GM19455 (cell line): ENCODE measurements at regions not wholly inside any gene's neighbourhood (a gene's known extent, or its start where the extent isn't known, plus 50 kb on each side); places are given as distances from the start of the nearest gene placed in this dataset.

Experiments used
- ATAC-seq: cut with Tn5 transposase; IDR thresholded peaks from one replicate; pipeline ENCODE4 v1.9.1; 2021; ENCODE audit not compliant: unreplicated experiment

DNA sequence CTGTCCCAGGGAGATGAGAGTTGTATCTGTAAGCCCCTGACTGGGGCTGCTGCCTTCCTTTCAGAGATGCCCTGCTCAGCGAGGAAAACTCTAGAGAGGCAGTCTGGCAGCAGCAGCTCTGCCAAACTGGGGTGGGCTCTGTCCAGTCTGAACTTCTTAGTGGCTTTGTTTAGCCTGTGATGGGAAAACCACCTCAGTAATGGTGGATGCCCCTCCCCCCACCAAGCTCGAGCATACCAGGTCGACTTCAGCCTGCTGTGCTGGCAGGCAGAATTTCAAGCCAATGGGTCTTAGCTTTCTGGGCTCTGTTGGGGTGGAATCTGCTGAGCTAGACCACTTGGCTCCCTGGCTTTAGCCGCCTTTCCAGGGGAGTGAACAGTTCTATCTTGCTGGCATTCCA lies 218.3 kb downstream of the TUSC7 start:
- no peak for ATAC-seq

DNA sequence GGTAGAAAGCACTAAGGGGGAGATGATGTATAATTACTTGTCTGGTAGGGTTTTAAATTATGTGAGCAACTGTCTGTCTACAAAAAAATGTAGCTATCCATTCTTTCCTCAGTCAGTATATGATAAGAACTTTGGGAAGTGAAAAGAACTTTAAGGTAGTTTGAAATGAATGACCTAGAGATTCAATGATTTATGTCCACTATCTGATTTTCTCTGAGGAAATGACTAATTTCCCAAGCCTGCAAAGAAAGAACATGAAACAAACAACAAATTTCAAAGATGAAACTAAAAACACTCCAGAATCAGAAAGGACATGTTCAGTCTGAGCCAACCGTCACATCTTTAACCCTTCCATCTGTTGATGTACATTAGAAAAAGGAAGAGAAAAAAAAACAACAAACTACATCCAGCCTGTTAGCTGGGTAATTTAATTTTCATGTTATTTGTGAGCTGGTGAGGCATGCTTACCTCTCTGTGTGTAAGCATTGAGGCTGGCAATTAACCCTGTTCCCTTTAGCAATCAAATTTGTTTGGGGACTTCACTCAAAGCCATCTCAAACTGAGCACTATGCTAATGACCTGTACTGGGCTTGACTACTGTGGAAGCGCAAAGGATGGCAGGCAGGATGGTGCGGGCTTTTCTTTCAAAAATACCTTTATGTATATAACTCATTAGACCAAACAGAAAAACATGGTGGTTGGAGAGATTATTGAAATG lies 220.1 kb downstream of the TUSC7 start:
- ATAC-seq = no peak

DNA sequence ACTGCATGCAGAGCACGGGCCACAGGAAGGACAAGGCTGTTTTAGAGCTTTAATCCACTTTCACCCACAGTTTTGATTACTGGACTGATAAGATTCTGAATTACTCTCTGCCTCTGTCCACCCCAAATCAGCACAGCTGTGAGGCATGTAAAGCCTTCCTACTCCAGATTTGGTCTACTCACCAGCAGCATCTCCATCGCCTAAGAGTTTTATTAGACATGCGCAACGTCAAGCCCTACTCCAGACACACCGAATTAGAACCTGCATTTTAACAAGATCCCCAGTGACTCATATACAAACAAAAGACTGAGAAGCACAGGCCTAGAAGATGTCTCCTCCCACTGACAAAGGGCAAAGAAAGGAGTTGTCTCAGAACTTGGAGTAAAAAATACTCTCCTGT lies 221.2 kb downstream of the TUSC7 start:
- ATAC-seq = no peak

DNA sequence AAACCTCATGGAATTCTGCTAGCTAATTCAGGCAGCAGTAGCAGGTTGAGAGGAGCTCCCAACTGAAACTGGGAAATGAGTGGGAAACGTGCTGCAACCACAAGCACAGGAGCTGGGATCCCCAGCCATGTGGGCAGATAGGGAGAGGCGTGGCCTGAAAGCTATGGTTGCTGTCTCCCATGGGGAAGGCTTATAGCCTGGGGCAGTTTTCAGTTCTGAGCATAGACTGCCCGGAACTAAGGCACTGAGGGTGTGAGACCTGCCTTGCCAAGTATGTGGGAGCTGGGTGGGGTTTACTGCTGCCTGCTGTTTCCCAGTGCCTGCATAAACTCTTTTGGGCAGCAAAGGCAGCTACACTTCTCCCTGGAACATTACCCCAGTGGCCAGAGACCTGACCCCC lies 229.5 kb downstream of the TUSC7 start:
- ATAC-seq = no peak

DNA sequence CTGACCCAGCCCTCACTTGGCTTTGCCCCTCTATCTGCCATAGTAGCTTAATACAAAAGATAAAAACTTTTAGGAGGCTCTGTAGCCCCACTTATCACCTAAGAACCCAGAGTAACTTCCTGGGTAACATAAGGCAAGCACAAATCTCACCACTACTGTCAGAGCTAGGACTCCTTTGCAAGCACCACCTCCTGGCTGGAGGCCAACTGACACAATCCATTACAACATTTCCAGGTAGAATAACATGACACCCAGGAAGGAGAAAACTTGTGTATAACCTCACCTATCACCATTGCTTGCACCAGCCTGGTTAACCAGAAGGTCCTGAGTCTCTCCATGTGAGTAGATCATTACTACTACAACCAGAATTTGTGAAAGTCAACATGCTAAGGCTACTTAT lies 230.0 kb downstream of the TUSC7 start:
- ATAC-seq = no peak

DNA sequence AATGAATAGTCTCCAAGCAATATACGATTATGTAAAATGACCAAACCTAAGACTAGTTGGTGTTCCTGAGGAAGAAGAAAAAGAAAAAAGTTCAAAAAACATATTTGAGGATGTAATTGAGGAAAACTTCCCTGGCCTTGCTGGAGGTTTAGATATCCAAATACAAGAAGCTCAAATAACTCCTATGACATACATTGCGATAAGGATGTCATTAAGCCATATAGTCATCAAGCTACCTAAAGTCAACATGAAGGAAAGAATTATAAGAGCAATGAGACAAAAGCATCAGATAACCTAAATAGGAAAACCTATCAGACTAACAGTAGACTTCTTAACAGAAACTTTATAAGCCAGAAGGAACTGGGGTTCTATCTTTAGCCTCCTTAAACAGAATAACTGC lies 231.1 kb downstream of the TUSC7 start:
- no peak for ATAC-seq

DNA sequence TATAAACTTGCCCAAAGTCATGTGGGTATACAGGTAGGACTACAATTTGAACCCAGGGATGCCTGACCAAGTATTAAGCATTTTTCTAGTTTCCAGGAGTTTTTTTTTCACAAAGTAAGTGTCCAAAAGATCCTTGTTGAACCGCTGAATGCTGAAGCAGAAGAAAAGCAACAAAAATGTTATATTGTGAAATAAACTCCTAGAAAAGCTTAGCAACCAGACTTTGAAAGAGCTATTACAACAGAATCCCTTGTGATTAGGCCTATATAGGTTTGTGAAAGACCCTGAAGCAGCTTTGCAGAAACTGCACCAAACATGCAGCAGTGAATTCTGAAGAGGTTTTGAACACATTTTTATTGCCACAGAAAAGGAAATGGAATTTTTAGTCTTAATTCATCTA lies 236.8 kb downstream of the TUSC7 start:
- ATAC-seq = no peak

DNA sequence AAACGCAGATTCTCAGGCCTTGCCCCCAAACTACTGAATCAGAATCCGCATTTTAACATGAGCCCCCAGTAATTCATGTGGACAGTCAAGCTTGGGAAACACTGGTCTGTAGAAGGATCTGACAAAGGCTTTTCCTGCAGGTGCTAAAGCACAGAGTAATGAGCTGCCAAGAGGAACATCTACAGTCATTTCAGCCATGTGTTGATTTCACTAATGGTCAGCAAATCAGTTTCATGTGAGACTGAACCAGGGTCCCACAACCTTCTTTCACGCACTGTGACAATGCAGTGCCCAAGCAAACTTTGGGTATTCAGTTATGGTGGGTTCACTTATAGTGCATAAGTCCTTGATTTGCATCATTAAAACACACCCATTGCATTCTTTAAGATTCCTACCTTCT lies 237.6 kb downstream of the TUSC7 start:
- no peak for ATAC-seq

DNA sequence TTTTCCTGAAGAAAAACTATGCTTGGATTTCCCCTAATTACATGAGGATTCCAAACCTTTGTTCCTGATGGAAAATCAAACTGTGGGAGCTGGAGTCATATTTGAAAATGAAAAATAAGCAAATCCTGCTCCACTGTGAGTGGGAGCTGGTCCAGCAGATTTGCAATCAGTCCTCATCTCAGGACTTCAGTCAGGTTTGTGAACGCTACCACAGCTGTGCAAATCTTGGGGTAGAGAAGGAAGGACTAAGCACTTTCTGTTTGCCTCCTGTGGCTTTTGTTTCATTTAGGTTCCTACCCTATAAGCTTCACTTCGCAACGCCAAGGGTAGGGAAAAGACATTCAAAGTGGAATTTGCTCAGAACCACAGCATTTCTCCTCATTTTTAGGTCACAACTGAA lies 238.2 kb downstream of the TUSC7 start:
- ATAC-seq = no peak

DNA sequence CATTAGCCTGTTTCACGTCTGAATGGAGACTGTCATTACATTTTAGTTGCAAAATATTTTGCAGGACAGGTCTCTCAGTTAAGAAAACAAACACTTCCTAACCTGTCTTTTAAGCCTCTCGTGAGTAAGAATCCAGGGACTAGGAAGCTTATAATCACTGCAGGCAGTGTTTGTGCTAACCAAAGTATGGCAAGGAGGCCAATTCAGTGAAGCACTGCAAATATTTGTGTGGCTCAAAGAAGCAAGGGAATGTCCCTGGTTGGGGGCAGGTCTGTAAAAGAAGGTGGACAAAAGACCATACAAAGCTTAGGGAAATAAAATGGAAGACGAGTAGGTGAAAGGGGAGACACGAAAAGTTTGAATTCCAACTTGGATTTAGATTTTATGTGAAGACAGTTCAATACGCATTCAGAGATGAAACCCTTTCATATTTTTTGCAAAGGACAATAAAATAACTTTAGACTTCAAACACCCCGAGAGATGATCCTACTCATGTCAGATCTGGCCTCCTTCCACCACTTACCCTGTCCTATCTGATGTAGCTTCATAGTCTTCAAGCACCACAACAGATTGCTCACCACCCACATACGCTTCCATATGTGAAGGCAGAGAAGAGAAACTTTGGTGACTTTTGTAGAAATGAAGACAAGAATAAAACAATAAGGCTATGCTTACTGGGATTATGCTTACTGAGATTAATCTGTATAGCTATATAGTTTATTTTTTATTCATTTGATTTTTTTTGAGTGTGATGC lies 240.9 kb downstream of the TUSC7 start:
- ATAC-seq = no peak

DNA sequence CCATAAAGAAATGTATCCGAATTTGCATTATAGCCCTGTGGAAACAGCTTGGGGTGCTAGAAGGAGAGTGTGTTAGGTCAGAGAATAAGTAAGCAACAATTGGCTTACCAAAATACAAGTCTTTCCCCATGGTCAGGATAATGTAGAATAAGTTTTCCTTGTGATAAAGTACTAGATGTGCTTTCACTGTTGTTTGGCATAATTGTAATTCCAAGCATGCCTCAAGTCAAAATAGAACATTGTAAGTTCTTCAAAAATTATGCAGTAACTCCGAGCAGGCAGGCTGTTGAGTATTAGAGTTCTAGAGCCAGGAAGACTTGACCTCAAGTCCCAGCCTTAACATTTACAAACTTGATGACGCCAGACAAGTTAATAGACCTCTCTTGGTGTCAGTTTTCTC lies 242.0 kb downstream of the TUSC7 start:
- no peak for ATAC-seq

DNA sequence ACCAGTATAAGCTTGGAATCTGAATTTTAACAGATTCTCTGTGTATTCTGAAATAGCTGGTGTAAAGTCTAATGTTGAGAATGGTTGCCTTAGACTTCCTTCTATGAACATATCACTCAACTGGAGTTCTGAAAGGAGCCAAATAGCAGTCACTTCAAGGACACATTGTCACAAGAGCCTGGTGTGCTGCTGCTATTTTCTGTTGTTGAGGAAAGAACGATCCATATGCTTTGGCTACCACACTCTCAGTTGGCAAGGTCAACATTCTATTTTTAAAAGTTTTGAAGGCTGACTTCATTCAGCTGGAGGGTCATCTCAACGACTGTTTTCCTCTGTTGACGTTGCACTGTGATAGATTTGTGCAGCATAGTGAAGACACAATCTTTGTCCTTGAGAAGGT lies 248.7 kb downstream of the TUSC7 start:
- ATAC-seq = no peak

DNA sequence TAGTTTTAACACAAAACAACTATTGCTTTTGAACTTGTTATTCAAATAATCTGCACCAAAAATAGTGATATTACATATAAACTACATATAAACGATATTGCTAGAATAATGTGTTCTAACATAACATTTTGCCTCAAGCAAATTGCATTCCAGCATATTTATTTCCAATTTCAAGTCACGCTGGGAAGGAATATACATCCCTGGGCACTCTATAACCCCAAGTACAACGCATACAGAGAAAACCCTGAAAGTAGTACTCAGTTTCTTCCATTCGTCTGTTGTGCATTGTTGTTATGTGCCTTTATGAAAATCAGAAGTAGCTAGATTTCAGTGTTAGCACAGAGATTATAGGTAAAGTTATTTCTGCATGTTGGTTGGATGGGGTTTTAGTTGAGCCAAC lies 251.5 kb downstream of the TUSC7 start:
- ATAC-seq = no peak

DNA sequence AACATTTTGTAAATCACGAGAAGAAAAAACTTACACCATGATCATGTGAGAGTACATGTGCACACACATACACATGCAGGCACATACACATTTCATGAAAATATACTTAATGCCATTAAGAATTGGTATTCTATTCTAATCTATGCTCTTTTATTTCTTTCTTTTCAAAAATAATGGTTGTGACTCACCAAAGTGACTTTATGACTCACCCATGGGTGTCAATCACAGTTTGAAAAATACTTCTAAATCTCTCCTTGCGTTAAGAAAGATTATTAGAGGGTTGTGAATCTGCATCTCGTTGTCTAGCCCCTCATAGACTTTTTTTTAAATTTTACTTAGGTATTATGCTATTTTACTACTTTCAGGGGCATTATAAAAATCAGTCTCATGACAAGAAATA lies 254.2 kb downstream of the TUSC7 start:
- no peak for ATAC-seq

DNA sequence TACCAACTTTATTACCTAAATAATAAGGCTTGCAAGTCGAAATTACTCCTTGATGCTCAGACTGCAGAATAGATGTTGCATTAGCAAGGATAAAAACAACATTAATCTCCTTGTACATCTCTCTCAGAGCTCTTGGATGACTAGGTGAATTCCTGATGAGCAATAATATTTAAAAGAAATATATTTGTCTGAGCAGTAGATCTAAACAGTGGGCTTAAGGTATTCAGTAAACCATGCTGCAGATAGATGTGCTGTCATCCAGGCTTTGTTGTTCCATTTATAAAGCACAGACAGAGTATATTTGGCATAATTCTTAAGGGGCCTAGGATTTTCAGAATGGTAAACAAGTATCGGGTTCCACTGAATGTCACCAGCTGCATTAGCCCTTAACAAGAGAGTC lies 257.1 kb downstream of the TUSC7 start:
- no peak for ATAC-seq

DNA sequence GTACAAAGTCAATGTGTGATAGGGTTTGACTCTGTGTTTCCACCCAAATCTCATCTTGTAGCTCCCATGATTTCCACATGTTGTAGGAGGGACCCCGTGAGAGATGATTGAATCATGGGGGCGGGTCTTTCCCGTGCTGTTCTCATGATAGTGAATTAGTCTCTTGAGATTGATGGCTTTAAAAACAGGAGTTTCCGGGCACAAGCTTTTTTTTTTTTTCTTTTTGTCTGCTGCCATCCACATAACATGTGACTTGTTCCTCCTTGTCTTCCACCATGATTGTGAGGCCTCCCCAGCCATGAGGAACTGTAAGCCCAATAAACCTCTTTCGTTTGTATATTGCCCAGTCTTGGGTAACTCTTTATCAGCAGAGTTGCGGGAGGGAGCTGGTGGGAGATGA lies 259.6 kb downstream of the TUSC7 start:
- ATAC-seq = no peak

DNA sequence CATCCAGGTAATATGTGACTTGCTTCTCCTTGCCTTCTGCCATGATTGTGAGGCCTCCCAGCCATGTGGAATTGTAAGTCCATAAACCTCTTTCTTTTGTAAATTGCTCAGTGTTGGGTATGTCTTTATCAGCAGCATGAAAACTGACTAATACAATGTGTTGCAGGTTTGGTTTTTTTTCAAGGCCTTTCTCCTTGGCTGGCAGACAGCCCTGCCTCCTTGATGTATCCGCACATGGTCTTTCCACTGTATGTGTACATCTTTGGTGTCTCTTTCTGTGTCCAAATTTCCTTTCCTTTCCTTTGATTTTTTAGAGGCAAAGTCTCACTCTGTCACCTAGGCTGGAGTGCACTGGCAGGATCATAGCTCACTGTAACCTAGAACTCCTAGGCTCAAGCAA lies 260.1 kb downstream of the TUSC7 start:
- ATAC-seq = no peak

DNA sequence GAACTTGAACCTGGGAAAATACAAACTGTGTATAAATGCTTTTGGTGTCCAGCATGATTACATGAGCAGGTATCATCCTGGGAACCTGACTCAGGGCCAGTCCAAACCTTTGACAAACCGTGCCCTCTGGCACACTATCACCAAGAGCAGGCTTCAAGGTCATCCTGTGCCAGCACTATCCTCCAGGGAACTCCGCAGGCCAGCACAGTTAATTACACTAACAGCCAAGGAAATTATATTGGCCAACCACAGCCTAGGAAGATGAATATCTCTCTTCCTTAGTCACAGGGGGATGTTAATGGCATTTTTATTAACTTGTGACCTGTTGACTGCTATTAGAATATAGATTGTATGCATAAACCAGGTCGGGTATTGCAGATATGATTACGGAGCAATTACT lies 262.0 kb downstream of the TUSC7 start:
- no peak for ATAC-seq

DNA sequence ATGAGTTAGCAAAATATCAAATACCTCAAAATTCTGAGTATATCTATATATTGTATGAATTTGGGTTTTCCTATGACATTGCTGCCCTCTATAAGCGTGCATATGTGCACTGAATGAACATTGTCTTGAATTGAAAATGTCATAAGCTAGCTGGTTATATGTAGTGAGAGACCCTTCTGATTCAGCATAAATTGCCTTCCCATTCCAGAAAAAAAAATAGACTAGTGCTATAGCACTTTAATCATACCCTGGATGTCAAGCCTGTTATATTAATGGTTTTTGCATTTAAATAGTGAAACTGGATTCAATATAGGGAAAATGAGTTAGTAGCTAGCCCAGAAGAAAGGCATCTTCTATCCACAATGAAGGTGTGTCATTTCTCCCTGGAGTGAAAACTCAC lies 265.1 kb downstream of the TUSC7 start:
- ATAC-seq = no peak

DNA sequence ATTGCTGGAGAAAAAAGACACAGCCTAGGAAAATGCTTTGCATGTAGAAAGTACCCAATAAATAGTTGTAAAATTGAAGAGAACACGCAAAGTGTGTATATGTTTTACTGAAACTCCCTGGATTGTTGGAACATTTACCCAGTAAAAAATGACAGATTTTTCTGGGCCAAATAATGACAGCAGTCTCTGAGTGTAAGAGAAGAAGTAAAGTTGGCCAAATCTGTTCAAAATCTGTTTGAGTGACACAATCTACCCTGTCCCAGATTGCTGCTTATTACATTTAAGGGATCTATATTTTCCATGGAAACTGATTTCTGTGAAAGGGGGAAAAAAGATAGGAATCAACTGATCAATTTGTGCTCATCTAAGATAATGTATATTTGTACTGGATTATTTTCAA lies 267.9 kb downstream of the TUSC7 start:
- no peak for ATAC-seq

DNA sequence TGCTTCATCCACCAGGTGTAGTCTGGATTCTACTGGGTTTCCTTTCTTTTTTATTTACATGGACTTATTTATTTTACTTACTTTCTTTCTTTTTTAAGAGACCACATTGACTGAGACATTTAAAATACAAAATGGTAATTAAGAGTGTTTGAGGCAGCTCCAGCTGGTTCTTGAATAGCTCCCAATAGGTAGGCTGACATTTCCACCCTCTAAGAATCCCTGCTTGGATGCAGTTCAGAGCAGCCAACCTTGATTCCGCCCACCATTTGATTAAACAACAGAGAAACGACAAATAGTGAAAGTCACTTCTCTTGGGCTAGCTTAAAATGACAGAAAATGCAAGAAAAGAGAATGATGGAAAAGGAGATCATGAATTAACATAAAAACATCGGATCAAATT lies 270.5 kb downstream of the TUSC7 start:
- ATAC-seq = no peak

DNA sequence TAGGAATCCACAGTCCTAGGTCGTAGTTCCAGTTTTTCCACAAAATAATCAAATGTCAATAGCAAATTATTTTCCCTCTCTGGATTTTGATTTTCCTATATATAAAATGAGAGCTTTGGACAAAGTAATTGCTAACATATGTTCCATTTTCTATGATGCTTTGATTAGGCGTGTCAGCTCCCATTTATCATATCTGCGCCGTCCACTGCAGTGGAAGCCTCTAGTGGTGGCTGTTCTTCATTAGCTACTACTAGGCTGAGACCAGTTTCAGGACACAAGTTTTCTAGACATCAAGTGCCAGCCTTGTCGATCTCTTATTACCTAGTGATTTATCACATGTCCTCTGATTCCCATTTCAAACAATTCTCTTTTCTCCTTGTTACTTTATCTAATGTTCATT lies 271.5 kb downstream of the TUSC7 start:
- no peak for ATAC-seq

DNA sequence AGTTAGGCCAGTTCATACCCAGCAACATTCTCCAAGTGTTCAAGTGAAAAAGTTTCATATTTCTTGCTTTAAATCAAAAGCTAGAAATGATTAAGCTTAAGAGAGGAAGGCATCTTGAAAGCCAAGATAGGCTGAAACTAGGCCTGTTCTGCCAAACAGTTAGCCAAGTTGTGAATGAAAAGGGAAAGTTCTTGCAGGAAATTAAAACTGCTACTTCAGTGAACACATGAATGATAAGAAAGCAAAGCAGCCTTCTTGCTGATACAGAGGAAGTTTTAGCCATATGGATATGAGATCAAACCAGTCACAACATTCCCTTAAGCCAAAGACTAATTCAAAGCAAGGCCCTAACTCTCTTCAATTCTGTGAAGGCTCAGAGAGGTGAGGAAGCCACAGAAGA lies 274.7 kb downstream of the TUSC7 start:
- no peak for ATAC-seq
